Esophagus squamous epithelium (tissue), 4 donors: ENCODE measurements at regions not wholly inside any gene's neighbourhood (a gene's known extent, or its start where the extent isn't known, plus 50 kb on each side); places are given as distances from the start of the nearest gene placed in this dataset.
"Not testable (repeated sequence)": the region's sequence is repeated elsewhere in the genome, so short reads cannot be mapped to it uniquely, and the experiment has no call there.

Source experiments
- POLR2A ChIP-seq, 4 donors: fragments of 450-650 bp; IDR thresholded peaks; one replicate each; pipeline ENCODE4 v1.6.1; 2017; ENCODE audit warnings: antibody characterized with exemption in 4 of 4, mild to moderate bottlenecking in 4 of 4, moderate library complexity in 3 of 4
- TF ChIP-seq, protein P1 (sequence below), 6 experiments: fragments of 450-650 bp in 4 of 6; fragments of 200-600 bp in 2 of 6; sonication (generic) in 2 of 6; IDR thresholded peaks; one replicate each; pipeline ENCODE4 v1.5.1; 2016 to 2019; ENCODE audit warnings: antibody characterized with exemption in 6 of 6, mild to moderate bottlenecking in 4 of 6, moderate library complexity in 4 of 6

DNA sequence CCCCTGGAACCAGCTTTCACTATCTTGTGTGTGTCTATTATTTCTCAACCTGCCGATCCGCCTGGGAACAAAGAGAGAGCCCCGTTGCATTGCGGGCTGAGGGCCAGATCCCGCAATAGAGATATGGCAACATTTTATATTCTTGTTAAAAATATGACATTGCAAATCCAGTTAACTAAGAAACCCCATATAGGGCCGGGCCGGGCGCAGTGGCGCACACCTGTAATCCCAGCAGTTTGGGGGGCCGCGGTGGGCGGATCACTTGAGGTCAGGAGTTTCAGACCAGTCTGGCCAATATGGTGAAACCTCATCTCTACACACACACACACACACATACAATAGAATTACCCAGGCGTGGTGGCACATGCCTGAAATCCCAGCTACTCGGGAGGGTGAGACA, 1708.4 kb upstream of the IGFBP7 start:
- TF ChIP-seq POLR2A (IDR thresholded peaks at IDR 0.05) = not testable (repeated sequence)
- TF ChIP-seq, protein P1, sequence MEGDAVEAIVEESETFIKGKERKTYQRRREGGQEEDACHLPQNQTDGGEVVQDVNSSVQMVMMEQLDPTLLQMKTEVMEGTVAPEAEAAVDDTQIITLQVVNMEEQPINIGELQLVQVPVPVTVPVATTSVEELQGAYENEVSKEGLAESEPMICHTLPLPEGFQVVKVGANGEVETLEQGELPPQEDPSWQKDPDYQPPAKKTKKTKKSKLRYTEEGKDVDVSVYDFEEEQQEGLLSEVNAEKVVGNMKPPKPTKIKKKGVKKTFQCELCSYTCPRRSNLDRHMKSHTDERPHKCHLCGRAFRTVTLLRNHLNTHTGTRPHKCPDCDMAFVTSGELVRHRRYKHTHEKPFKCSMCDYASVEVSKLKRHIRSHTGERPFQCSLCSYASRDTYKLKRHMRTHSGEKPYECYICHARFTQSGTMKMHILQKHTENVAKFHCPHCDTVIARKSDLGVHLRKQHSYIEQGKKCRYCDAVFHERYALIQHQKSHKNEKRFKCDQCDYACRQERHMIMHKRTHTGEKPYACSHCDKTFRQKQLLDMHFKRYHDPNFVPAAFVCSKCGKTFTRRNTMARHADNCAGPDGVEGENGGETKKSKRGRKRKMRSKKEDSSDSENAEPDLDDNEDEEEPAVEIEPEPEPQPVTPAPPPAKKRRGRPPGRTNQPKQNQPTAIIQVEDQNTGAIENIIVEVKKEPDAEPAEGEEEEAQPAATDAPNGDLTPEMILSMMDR (IDR thresholded peaks at IDR 0.05) = not testable (repeated sequence)
